Mesodermal cell (in vitro differentiated cells): ENCODE measurements at regions not wholly inside any gene's neighbourhood (a gene's known extent, or its start where the extent isn't known, plus 50 kb on each side); places are given as distances from the start of the nearest gene placed in this dataset.
"Not testable (repeated sequence)": the region's sequence is repeated elsewhere in the genome, so short reads cannot be mapped to it uniquely, and the experiment has no call there.

ENCODE experiments used
- H3K27ac ChIP-seq: 2 replicates; pipeline ENCODE4 v1.7.0; 2013; ENCODE audit warnings: mild to moderate bottlenecking, low read depth, low read length, moderate library complexity; ENCODE audit not compliant: severe bottlenecking
- H3K36me3 ChIP-seq: 2 replicates; pipeline ENCODE4 v1.7.1; 2013; ENCODE audit warnings: mild to moderate bottlenecking, low read length, moderate library complexity; ENCODE audit not compliant: control insufficient read depth, insufficient read depth
- H3K4me1 ChIP-seq: one replicate; pipeline ENCODE4 v1.7.1; 2013; ENCODE audit warnings: mild to moderate bottlenecking, low read length; ENCODE audit not compliant: insufficient read depth, control insufficient read depth, poor library complexity, severe bottlenecking
- H3K4me3 ChIP-seq: 2 replicates; pipeline ENCODE4 v1.7.0; 2013; ENCODE audit warnings: low read length, control low read depth, mild to moderate bottlenecking; ENCODE audit not compliant: insufficient read depth, poor library complexity, severe bottlenecking; ENCODE audit errors: extremely low read depth
- H3K9me3 ChIP-seq: 2 replicates; pipeline ENCODE4 v1.7.1; 2013; ENCODE audit warnings: mild to moderate bottlenecking, low read length, moderate library complexity; ENCODE audit not compliant: control insufficient read depth
- WGBS, 2 experiments: methylation state at CpG; one replicate each; pipeline ENCODE4 v1.1.5; 2013; ENCODE audit warnings: missing lambda C conversion rate in 2 of 2; ENCODE audit not compliant: insufficient coverage in 2 of 2; 5-methylcytosine and 5-hydroxymethylcytosine counted together

DNA sequence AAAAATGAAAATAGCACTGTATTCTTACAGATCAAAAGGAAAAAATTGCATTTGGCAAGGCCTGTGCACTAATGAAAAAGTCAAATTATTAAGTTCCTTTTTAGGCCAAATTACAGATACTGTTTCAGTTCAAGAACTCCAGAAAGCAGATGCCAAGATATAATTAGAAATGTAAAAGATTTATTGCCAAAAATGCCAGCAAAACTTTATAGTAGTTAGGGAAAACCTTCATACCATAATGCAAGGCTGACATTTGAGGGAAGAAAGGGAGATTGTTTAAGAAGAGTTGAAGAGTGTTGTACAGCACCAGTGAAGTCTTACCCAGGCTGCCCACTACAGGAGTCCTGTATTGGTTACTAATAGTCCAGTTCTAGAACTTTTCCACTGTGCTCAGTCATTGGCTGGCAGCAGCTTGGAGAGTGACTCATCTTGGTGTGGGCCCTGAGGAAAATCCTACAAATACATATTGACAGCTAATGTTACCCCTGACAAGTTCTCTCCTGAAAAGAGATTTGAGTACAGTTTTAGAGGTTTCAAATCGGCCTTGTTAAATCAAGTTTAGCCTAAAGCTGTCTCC is 600.4 kb downstream of the C12orf50 start:
- H3K27ac ChIP-seq, result no peak overlapping the region
- H3K4me3 ChIP-seq, result no peak overlapping the region
- no peaks in the 10 kb centered on the region for H3K4me1 ChIP-seq
- H3K36me3 ChIP-seq, result no peaks in the 10 kb centered on the region
- H3K9me3 ChIP-seq, result peaks cover 14% of the 10 kb centered on the region
- WGBS, 2 experiments, result no CpG with 5 or more reads among the region's 1 CpG

DNA sequence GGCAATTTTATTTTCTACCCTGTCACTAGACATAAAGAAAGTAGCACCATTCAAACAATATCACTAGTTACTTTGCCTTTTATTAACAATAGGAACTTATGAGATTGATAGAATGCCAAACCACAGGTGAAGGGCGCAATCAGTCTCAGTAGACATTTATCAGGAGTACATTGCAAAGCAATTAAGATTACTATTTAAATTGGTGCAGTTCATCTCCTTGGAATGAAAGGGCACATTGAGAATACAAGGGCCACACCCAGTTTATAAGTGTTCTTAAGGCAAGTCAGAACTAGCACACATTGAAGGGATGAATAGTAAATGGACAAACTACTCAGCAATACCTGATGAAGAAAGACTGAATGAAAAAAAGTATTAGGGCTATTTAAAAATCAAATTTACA is 601.4 kb downstream of the C12orf50 start:
- no peak overlapping the region for H3K4me3 ChIP-seq
- no peaks in the 10 kb centered on the region for H3K36me3 ChIP-seq
- no CpG with 5 or more reads among the region's 1 CpG for whole genome bisulfite sequencing, 2 experiments
- H3K4me1 ChIP-seq, result no peaks in the 10 kb centered on the region
- H3K27ac ChIP-seq, result no peak overlapping the region
- H3K9me3 ChIP-seq, result peaks cover 14% of the 10 kb centered on the region

DNA sequence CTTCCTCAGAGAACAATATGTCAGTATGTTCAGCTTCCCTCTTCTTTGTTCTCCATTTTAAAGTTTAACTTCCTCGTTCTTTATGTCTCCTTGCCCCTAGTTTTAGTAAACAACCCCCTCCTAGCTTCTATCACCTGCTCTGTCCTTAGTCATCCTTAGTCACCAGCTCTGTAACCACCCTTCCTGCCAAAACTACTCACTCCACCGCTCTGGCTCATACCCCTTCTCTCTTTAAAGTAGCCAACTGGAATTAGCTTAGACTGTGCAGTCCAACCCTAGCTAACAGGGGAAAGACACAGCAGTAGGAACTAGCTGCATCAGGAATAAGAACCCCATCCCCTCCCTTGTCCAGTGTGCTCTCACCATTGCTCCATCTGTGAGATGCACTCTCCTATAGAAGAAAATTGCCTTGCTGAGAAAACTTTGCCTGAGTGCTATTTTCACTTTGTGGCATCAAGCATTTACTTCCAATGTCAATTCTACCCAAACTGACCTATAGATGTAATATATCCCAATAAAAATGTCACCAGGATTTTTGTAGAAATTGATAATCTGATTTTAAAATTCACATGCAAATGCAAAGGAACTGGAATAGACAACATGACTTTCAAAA is 603.2 kb downstream of the C12orf50 start:
- WGBS, 2 experiments, result 90 to 100% methylated on average over 1 to 2 of the region's 2 CpGs
- Histone ChIP-seq H3K36me3 (no peaks in the 10 kb centered on the region), H3K27ac (no peak overlapping the region), H3K4me3 (no peak overlapping the region), H3K9me3 (peaks cover 14% of the 10 kb centered on the region), H3K4me1 (no peaks in the 10 kb centered on the region)

DNA sequence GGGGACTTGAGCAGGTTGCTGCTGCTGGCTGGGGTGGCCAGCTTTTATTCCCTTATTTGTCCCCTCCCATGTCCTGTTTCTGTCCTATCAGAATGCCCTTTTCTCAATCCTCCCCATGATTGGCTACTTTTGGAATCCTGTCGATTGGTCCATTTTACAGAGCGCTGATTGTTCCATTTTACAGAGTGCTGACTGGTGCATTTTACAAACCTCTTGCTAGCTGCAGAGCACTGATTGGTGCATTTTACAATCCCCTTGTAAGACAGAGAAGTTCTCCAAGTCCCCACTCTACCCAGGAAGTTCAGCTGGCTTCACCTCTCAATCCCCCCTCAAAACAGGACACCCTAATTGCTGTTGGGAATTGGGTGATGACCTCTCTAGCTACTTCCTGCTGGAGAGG is 608.0 kb downstream of the C12orf50 start:
- not testable (repeated sequence) for H3K4me3 ChIP-seq, H3K27ac ChIP-seq, H3K36me3 ChIP-seq, H3K4me1 ChIP-seq, H3K9me3 ChIP-seq
- WGBS, 2 experiments, result 95 to 98% methylated on average over 2 of the region's 2 CpGs

DNA sequence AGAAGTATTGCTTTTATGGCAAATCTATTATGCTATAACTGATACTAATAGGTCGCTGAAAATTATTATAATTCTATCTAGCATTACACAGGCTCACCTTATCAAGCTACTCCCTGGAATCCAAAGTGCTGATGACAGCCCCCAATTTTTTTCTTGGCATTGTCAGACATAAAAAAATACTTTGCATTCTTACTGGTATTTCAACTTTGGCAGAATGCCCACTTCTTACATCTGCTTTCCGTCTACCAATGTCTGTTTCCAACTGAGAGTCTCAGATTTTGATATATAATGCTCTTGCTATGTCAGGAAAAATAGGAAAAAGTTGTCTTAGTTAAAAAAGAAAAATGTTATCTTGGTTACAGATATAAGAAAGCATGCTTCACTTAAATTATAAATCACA is 615.4 kb downstream of the C12orf50 start:
- Histone ChIP-seq H3K27ac (no peak overlapping the region), H3K4me1 (no peaks in the 10 kb centered on the region), H3K36me3 (no peaks in the 10 kb centered on the region), H3K9me3 (peaks cover 4% of the 10 kb centered on the region), H3K4me3 (no peak overlapping the region)
- WGBS, 2 experiments, result 90% methylated on average over 2 of the region's 2 CpGs; no CpG with 5 or more reads in 1 of the 2 experiments

DNA sequence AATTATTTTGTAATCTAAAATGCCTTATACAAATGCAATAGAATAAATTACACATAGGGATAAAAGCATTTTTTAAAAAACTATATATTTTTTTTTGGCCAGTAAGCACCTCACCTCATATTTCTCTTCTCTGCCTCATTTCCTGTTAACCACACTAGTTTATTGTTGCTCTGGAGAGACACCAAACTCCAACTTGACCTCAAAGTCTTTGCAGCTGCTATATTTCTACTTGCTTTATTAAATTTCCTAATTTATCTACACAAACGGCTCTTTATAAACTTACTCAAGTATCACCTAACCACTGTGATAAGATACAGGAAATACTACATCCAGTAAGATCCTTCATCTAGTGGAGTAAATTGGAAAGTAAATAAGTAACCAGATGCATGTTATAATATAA is 622.3 kb downstream of the C12orf50 start:
- no peaks in the 10 kb centered on the region for H3K36me3 ChIP-seq
- H3K4me1 ChIP-seq, result no peaks in the 10 kb centered on the region
- H3K27ac ChIP-seq, result no peak overlapping the region
- peaks cover 4% of the 10 kb centered on the region for H3K9me3 ChIP-seq
- H3K4me3 ChIP-seq, result no peak overlapping the region
- no CpG with 5 or more reads among the region's 1 CpG for WGBS, 2 experiments

DNA sequence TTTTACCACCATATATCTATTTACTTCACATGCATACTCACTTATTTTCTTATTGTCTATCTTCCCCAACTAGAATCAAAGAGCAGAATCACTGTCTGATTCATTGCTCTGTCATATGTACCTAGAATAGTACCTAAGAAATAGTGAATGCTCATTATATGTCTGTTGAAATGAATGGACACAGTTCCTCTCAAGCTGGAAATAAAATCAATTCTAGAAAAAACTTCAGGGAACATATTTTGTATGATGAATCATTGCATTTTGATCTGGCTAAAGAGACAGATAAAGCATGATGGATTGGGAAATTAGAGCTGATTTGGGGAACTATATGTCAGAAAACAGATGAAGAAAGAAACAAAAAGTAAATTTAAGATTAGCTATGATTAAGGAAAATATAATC is 623.3 kb downstream of the C12orf50 start:
- no peaks in the 10 kb centered on the region for H3K4me1 ChIP-seq
- no peaks in the 10 kb centered on the region for H3K9me3 ChIP-seq
- H3K36me3 ChIP-seq, result no peaks in the 10 kb centered on the region
- H3K27ac ChIP-seq, result no peak overlapping the region
- no peak overlapping the region for H3K4me3 ChIP-seq

DNA sequence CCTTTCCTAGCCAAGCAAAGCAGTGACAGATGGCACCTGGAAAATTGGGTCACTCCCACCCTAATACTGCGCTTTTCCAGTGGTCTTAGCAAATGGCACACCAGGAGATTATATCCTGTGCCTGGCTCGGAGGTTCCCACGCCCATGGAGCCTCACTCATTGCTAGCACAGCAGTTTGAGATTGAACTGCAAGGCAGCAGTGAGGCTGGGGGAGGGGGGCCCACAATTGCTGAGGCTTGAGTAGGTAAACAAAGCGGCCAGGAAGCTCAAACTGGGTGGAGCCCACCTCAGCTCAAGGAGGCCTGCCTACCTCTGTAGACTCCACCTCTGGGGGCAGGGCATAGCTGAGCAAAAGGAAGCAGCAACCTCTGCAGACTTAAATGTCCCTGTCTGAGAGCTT is 635.0 kb downstream of the C12orf50 start:
- not testable (repeated sequence) for H3K36me3 ChIP-seq, H3K9me3 ChIP-seq, H3K4me3 ChIP-seq, H3K27ac ChIP-seq, H3K4me1 ChIP-seq
- WGBS, 2 experiments, result 94 to 100% methylated on average over 2 to 3 of the region's 4 CpGs

DNA sequence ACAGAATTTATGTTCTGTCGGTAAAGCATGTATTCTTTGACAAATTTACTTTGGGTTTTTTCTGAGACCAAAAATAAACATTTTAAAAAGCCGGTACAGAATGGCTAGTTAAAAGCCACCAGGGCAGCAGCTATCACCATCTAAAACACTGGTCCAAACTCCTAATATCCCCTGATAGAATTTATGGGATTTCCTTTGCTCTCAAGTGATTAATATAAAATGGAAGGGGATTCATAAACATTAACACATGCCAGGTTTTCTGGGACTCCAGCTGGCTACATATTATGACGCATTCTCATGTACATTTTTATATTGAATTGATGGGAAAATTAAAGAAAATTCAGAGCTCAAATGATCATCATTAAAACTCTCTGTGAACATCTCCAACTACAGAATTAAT is 640.8 kb downstream of the C12orf50 start:
- 100% methylated on average over 2 of the region's 3 CpGs; no CpG with 5 or more reads in 1 of the 2 experiments for WGBS, 2 experiments
- no peak overlapping the region for H3K4me3 ChIP-seq

DNA sequence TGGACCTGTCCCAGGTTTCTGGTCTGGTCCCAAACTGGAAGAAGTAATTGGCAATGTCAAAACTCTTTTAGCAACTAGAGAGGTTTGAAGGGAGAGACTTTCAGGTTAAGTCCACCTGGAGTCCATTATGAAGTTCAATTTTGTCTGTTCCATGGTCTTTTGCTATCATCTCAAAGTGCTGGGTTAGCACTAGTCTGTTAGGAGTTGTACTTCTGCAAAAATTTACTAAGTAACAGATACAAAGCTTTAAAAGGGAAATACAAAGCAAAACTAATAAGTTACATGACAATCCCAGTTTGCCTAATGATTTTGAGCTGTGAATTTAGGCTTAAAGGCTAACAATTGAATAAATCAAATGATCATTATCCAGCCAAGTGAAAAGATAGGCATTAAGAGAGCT is 643.9 kb downstream of the C12orf50 start:
- no peaks in the 10 kb centered on the region for H3K4me1 ChIP-seq
- H3K9me3 ChIP-seq, result no peaks in the 10 kb centered on the region
- H3K36me3 ChIP-seq, result no peaks in the 10 kb centered on the region
- H3K27ac ChIP-seq, result no peak overlapping the region
- H3K4me3 ChIP-seq, result no peak overlapping the region

More for the DNA sequence above, 640.8 kb downstream of the C12orf50 start:
- Histone ChIP-seq H3K36me3 (no peaks in the 10 kb centered on the region), H3K9me3 (no peaks in the 10 kb centered on the region), H3K27ac (no peak overlapping the region), H3K4me1 (no peaks in the 10 kb centered on the region)

DNA sequence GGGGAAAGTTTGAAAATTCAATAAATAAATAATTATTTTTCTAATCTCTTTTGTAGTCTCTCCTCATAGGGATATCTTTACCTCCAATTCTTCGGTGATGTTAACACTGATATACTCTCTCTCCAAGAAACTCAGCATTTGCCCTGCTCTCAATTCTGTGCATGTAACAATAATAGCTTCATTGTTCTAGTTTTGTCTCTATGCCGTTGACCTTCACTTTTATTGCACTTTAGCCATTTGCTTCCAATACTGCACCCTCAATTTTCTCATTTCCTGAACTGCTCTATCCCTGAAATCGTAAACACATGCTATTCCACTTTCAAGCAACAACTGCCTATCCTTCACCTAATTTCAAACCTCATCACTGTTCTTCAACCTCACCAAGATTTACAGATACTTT is 645.0 kb downstream of the C12orf50 start:
- H3K4me3 ChIP-seq, result no peak overlapping the region

More for the DNA sequence above, 645.0 kb downstream of the C12orf50 start:
- H3K4me1 ChIP-seq, result no peaks in the 10 kb centered on the region
- no peaks in the 10 kb centered on the region for H3K36me3 ChIP-seq
- no peaks in the 10 kb centered on the region for H3K9me3 ChIP-seq
- no peak overlapping the region for H3K27ac ChIP-seq
- whole genome bisulfite sequencing, 2 experiments, result 96 to 97% methylated on average over 2 to 3 of the region's 3 CpGs
